Neural progenitor cell (in vitro differentiated cells): ENCODE measurements at regions not wholly inside any gene's neighbourhood (a gene's known extent, or its start where the extent isn't known, plus 50 kb on each side); places are given as distances from the start of the nearest gene placed in this dataset.

Experiments
- DNase-seq: peaks from one replicate; pipeline ENCODE4 v3.0.0-alpha.2; 2016; ENCODE audit warnings: low spot score
- H2AFZ ChIP-seq: fragments of 200-600 bp; sonication (generic); replicated peaks from 2 replicates; pipeline ENCODE4 v1.6.1; 2016; ENCODE audit warnings: antibody characterized with exemption
- H3F3A ChIP-seq: fragments of 200-600 bp; sonication (generic); 2 replicates; pipeline ENCODE4 v1.6.1; 2016; ENCODE audit warnings: antibody characterized with exemption, low read depth
- H3K27ac ChIP-seq: fragments of 200-600 bp; sonication (generic); 2 replicates; pipeline ENCODE4 v1.5.1; 2016; ENCODE audit warnings: mild to moderate bottlenecking
- H3K27me3 ChIP-seq: fragments of 200-600 bp; sonication (generic); 2 replicates; pipeline ENCODE4 v1.6.1; 2016; ENCODE audit warnings: mild to moderate bottlenecking, moderate library complexity
- H3K36me3 ChIP-seq: fragments of 200-600 bp; sonication (generic); 2 replicates; pipeline ENCODE4 v1.5.1; 2016
- H3K4me1 ChIP-seq: fragments of 200-600 bp; sonication (generic); 2 replicates; pipeline ENCODE4 v1.6.1; 2016; ENCODE audit warnings: mixed run types
- H3K4me2 ChIP-seq: fragments of 200-600 bp; sonication (generic); 2 replicates; pipeline ENCODE4 v1.6.1; 2016
- H3K4me3 ChIP-seq: fragments of 200-600 bp; sonication (generic); 2 replicates; pipeline ENCODE4 v1.5.1; 2016
- H3K79me2 ChIP-seq: fragments of 200-600 bp; sonication (generic); 2 replicates; pipeline ENCODE4 v1.6.1; 2016; ENCODE audit warnings: low read depth
- H3K9ac ChIP-seq: fragments of 200-600 bp; sonication (generic); 2 replicates; pipeline ENCODE4 v1.6.1; 2016
- H3K9me3 ChIP-seq: fragments of 200-600 bp; sonication (generic); 2 replicates; pipeline ENCODE4 v1.5.1; 2016; ENCODE audit warnings: low read depth
- H4K20me1 ChIP-seq: fragments of 200-600 bp; sonication (generic); 2 replicates; pipeline ENCODE4 v1.6.1; 2016; ENCODE audit warnings: low read depth
- H3K27ac Mint-ChIP-seq: 3 replicates; pipeline ENCODE4 v1.8.0; 2021; ENCODE audit warnings: mixed read lengths
- H3K27me3 Mint-ChIP-seq: 2 replicates; pipeline ENCODE4 v1.8.0; 2022; ENCODE audit warnings: low read depth, mild to moderate bottlenecking, inconsistent platforms, moderate library complexity, mixed read lengths; ENCODE audit not compliant: insufficient read depth
- H3K36me3 Mint-ChIP-seq: 3 replicates; pipeline ENCODE4 v1.8.0; 2021; ENCODE audit warnings: mixed read lengths
- H3K4me1 Mint-ChIP-seq: 3 replicates; pipeline ENCODE4 v1.8.0; 2021; ENCODE audit warnings: mixed read lengths
- H3K4me3 Mint-ChIP-seq: 3 replicates; pipeline ENCODE4 v1.8.0; 2021; ENCODE audit warnings: mild to moderate bottlenecking, moderate library complexity, mixed read lengths
- H3K9me3 Mint-ChIP-seq: 3 replicates; pipeline ENCODE4 v1.8.0; 2020; ENCODE audit warnings: mixed read lengths
- CTCF ChIP-seq: fragments of 200-600 bp; sonication (generic); IDR thresholded peaks from 2 replicates; pipeline ENCODE4 v1.5.1; 2017; ENCODE audit warnings: antibody characterized with exemption, mild to moderate bottlenecking
- EZH2 ChIP-seq: fragments of 200-600 bp; sonication (generic); IDR thresholded peaks from 2 replicates; pipeline ENCODE4 v1.6.1; 2017; ENCODE audit warnings: antibody characterized with exemption, mild to moderate bottlenecking, moderate library complexity
- EZH2phosphoT487 ChIP-seq: fragments of 200-600 bp; sonication (generic); IDR thresholded peaks from 2 replicates; pipeline ENCODE4 v1.6.1; 2017; ENCODE audit warnings: antibody characterized with exemption

- Mint-ChIP-seq H3K9me3 (peaks cover 18% of the 10 kb centered on the region), H3K4me3 (no peak overlapping the region), H3K27ac (no peak overlapping the region), H3K27me3 (peaks cover 2% of the 10 kb centered on the region), H3K36me3 (no peaks in the 10 kb centered on the region), H3K4me1 (no peaks in the 10 kb centered on the region)
- Histone ChIP-seq H3K27me3 (no peaks in the 10 kb centered on the region), H2AFZ (no peak overlapping the region), H3K27ac (no peak overlapping the region), H3K9ac (no peak overlapping the region), H3K36me3 (no peaks in the 10 kb centered on the region), H3K4me3 (no peak overlapping the region), H3K79me2 (no peaks in the 10 kb centered on the region), H3F3A (no peaks in the 10 kb centered on the region), H4K20me1 (no peaks in the 10 kb centered on the region), H3K9me3 (peaks cover 6% of the 10 kb centered on the region), H3K4me1 (peaks cover 6% of the 10 kb centered on the region), H3K4me2 (no peak overlapping the region)
- TF ChIP-seq CTCF (no peak), EZH2phosphoT487 (no peak), EZH2 (no peak)
- DNase-seq: no peak
These were observed 280.9 kb downstream of the STIM2 start for GRCh38 chr4:27141530-27141929.

- H3K36me3 ChIP-seq: no peaks in the 10 kb centered on the region
- no peaks in the 10 kb centered on the region for H3K27me3 ChIP-seq
- Mint-ChIP-seq H3K4me1 (no peaks in the 10 kb centered on the region), H3K27me3 (peaks cover 2% of the 10 kb centered on the region), H3K36me3 (no peaks in the 10 kb centered on the region), H3K27ac (no peak overlapping the region), H3K4me3 (no peak overlapping the region), H3K9me3 (peaks cover 15% of the 10 kb centered on the region)
- no peak for TF ChIP-seq EZH2phosphoT487
- TF ChIP-seq CTCF: no peak
- TF ChIP-seq EZH2: no peak
- no peak overlapping the region for H3K4me3 ChIP-seq
- peaks cover 6% of the 10 kb centered on the region for H3K9me3 ChIP-seq
- H3K4me2 ChIP-seq: no peak overlapping the region
- H3K27ac ChIP-seq: no peak overlapping the region
- no peaks in the 10 kb centered on the region for H3K79me2 ChIP-seq
- no peaks in the 10 kb centered on the region for H3F3A ChIP-seq
- DNase-seq: no peak
- H4K20me1 ChIP-seq: no peaks in the 10 kb centered on the region
- H3K9ac ChIP-seq: no peak overlapping the region
- H3K4me1 ChIP-seq: peaks cover 6% of the 10 kb centered on the region
- peak overlapping the region; percentile 40 for H2AFZ ChIP-seq
These were observed 282.2 kb downstream of the STIM2 start for GRCh38 chr4:27142841-27143240.

DNA sequence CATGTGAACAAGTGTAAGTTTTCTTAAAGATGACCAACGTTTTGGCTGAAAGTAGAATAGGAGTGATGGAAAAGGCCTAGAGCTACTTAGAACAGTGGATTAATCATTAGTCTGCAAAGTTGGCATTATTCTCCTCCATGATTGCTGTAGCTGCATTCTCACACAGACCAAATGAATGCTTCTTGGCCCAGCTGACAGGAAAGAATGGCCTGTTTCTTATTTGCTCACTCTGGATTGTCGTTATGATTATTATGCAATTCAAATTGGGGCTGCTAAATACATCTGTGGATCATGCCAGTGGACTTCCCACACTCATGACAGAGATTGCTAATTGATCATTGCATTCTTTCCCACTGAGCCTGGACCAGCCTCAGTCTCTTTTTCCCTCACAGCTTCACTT, 285.0 kb downstream of the STIM2 start:
- H3K36me3 ChIP-seq: no peaks in the 10 kb centered on the region
- Mint-ChIP-seq H3K36me3 (no peaks in the 10 kb centered on the region), H3K9me3 (peaks cover 2% of the 10 kb centered on the region), H3K27ac (no peak overlapping the region), H3K4me3 (no peak overlapping the region), H3K27me3 (no peaks in the 10 kb centered on the region), H3K4me1 (no peaks in the 10 kb centered on the region)
- no peak for DNase-seq
- H2AFZ ChIP-seq: no peak overlapping the region
- no peaks in the 10 kb centered on the region for H3K27me3 ChIP-seq
- H3K79me2 ChIP-seq: no peaks in the 10 kb centered on the region
- no peak for TF ChIP-seq CTCF
- TF ChIP-seq EZH2phosphoT487: no peak
- no peak for TF ChIP-seq EZH2
- H3K9me3 ChIP-seq: no peaks in the 10 kb centered on the region
- no peak overlapping the region for H3K4me3 ChIP-seq
- H4K20me1 ChIP-seq: no peaks in the 10 kb centered on the region
- H3K9ac ChIP-seq: no peak overlapping the region
- peaks cover 6% of the 10 kb centered on the region for H3K4me1 ChIP-seq
- H3K27ac ChIP-seq: no peak overlapping the region
- H3K4me2 ChIP-seq: no peak overlapping the region
- no peaks in the 10 kb centered on the region for H3F3A ChIP-seq
